ENCODE measurements at regions not wholly inside any gene's neighbourhood (a gene's known extent, or its start where the extent isn't known, plus 50 kb on each side); places are given as distances from the start of the nearest gene placed in this dataset.

- no peaks in the 10 kb centered on the region for H3K9me3 Mint-ChIP-seq (ENCODE audit: unreplicated experiment)
- H3K36me3 Mint-ChIP-seq (ENCODE audit: low read depth, unreplicated experiment), result no peaks in the 10 kb centered on the region
- H3K27ac Mint-ChIP-seq (ENCODE audit: unreplicated experiment), result no peak overlapping the region
- no peak for TF ChIP-seq CTCF (IDR thresholded peaks at IDR 0.05; ENCODE audit: unreplicated experiment)
- H3K4me1 Mint-ChIP-seq (ENCODE audit: unreplicated experiment), result no peaks in the 10 kb centered on the region
- DNase-seq (ENCODE audit: low spot score), result no peak
- peaks cover 2% of the 10 kb centered on the region for H3K27me3 Mint-ChIP-seq (ENCODE audit: unreplicated experiment)
- no peak overlapping the region for H3K4me3 Mint-ChIP-seq (ENCODE audit: unreplicated experiment)
Measured at GRCh38 chr1:223445402-223445801, 52.2 kb downstream of the CCDC185 start.

GRCh38 chr1:223453902-223454301 lies 60.7 kb downstream of the CCDC185 start:
- Mint-ChIP-seq H3K27me3 (ENCODE audit: unreplicated experiment) (no peaks in the 10 kb centered on the region), H3K4me3 (ENCODE audit: unreplicated experiment) (no peak overlapping the region)
- TF ChIP-seq CTCF (IDR thresholded peaks at IDR 0.05; ENCODE audit: unreplicated experiment), result no peak

GRCh38 chr1:223454959-223455358 lies 61.7 kb downstream of the CCDC185 start:
- no peaks in the 10 kb centered on the region for H3K9me3 Mint-ChIP-seq (ENCODE audit: unreplicated experiment)
- no peaks in the 10 kb centered on the region for H3K27me3 Mint-ChIP-seq (ENCODE audit: unreplicated experiment)
- no peaks in the 10 kb centered on the region for H3K36me3 Mint-ChIP-seq (ENCODE audit: low read depth, unreplicated experiment)
- no peaks in the 10 kb centered on the region for H3K4me1 Mint-ChIP-seq (ENCODE audit: unreplicated experiment)
- no peak for TF ChIP-seq CTCF (IDR thresholded peaks at IDR 0.05; ENCODE audit: unreplicated experiment)
- no peak for DNase-seq (ENCODE audit: low spot score)
- H3K4me3 Mint-ChIP-seq (ENCODE audit: unreplicated experiment), result no peak overlapping the region
- no peak overlapping the region for H3K27ac Mint-ChIP-seq (ENCODE audit: unreplicated experiment)

More at GRCh38 chr1:223453902-223454301, 60.7 kb downstream of the CCDC185 start:
- no peaks in the 10 kb centered on the region for H3K4me1 Mint-ChIP-seq (ENCODE audit: unreplicated experiment)
- H3K9me3 Mint-ChIP-seq (ENCODE audit: unreplicated experiment), result no peaks in the 10 kb centered on the region
- no peak overlapping the region for H3K27ac Mint-ChIP-seq (ENCODE audit: unreplicated experiment)
- no peaks in the 10 kb centered on the region for H3K36me3 Mint-ChIP-seq (ENCODE audit: low read depth, unreplicated experiment)
- no peak for DNase-seq (ENCODE audit: low spot score)

DNA sequence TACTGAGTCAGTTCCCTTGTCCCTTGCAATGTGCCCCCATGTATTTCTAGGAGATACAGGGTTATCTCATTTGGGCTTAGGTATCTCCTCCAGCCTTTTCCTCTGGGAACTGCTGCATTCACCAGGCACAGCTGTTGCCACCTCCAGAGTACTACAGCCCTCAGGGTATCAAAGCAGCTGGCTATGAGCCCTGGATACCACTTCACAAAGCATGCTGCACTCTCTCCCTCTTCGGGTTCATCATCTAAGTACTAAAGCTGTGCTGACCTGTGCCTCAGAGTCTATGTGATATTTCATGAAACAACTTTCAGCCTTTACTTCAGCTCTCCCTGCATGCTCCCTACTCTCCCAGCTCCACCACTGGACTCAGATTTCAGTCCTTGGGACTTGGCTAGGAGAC lies 62.3 kb downstream of the CCDC185 start:
- no peak for TF ChIP-seq CTCF (IDR thresholded peaks at IDR 0.05; ENCODE audit: unreplicated experiment)
- Mint-ChIP-seq H3K27ac (ENCODE audit: unreplicated experiment) (no peak overlapping the region), H3K4me1 (ENCODE audit: unreplicated experiment) (no peaks in the 10 kb centered on the region), H3K27me3 (ENCODE audit: unreplicated experiment) (no peaks in the 10 kb centered on the region), H3K4me3 (ENCODE audit: unreplicated experiment) (no peak overlapping the region), H3K9me3 (ENCODE audit: unreplicated experiment) (no peaks in the 10 kb centered on the region), H3K36me3 (ENCODE audit: low read depth, unreplicated experiment) (no peaks in the 10 kb centered on the region)
- DNase-seq (ENCODE audit: low spot score), result no peak

GRCh38 chr1:223456747-223457146 lies 63.5 kb downstream of the CCDC185 start:
- H3K36me3 Mint-ChIP-seq (ENCODE audit: low read depth, unreplicated experiment), result no peaks in the 10 kb centered on the region
- no peaks in the 10 kb centered on the region for H3K4me1 Mint-ChIP-seq (ENCODE audit: unreplicated experiment)
- H3K27me3 Mint-ChIP-seq (ENCODE audit: unreplicated experiment), result no peaks in the 10 kb centered on the region
- H3K9me3 Mint-ChIP-seq (ENCODE audit: unreplicated experiment), result no peaks in the 10 kb centered on the region
- DNase-seq (ENCODE audit: low spot score), result no peak
- H3K27ac Mint-ChIP-seq (ENCODE audit: unreplicated experiment), result no peak overlapping the region
- no peak for TF ChIP-seq CTCF (IDR thresholded peaks at IDR 0.05; ENCODE audit: unreplicated experiment)
- H3K4me3 Mint-ChIP-seq (ENCODE audit: unreplicated experiment), result no peak overlapping the region
